K562 (cell line): ENCODE measurements at regions not wholly inside any gene's neighbourhood (a gene's known extent, or its start where the extent isn't known, plus 50 kb on each side); places are given as distances from the start of the nearest gene placed in this dataset.
A peak's percentile ranks its signal among the peaks of the same experiment; 100 is the strongest.

Source experiments
- ATAC-seq: fragments of 200-7000 bp; cut with Tn5 transposase; 3 replicates; pipeline ENCODE4 v1.9.1; 2020; ENCODE audit warnings: moderate library complexity
- BruUV-seq: library from RNA; stranded (reverse); fragments of 400-500 nt; replicated peaks from 2 replicates; lab custom pipeline; 2021; lab: Mats Ljungman, UMichigan
- CTCF ChIA-PET: fragments of 300-600 bp; formaldehyde crosslinking; extraction: SDS; loops from one replicate; lab custom pipeline; 2021; ENCODE audit warnings: low intra/inter-chr PET ratio; lab: Yijun Ruan, JAX
- POLR2A ChIA-PET: fragments of 300-600, 350-650 bp; sonication (Branson Sonifier 250); formaldehyde crosslinking; extraction: SDS; loops from one replicate; lab custom pipeline; 2021; ENCODE audit warnings: antibody characterized with exemption, inconsistent platforms; lab: Yijun Ruan, JAX
- DNase-seq, 4 experiments: peaks; one replicate each; pipeline versions ENCODE4 v3.0.0 to v3.0.0-alpha.2; 2011 to 2018; ENCODE audit warnings: low spot score in 3 of 4, mixed read lengths in 3 of 4; ENCODE audit errors: extremely low read depth in 1 of 4
- FAIRE-seq: peaks from 2 replicates; lab custom pipeline; 2011; peaks lifted over from hg19 to GRCh38; lab: Jason Lieb, UNC
- H2AFZ ChIP-seq: 2 replicates; pipeline ENCODE4 v1.6.0; 2011; ENCODE audit warnings: low read depth, low read length, control low read depth, inconsistent platforms
- H3K27ac ChIP-seq: fragments of 200-600 bp; 3 replicates; pipeline ENCODE4 v1.8.0; 2011; ENCODE audit warnings: low read depth, mild to moderate bottlenecking, control low read depth, inconsistent platforms, low read length, moderate library complexity, mixed read lengths; ENCODE audit errors: extremely low read depth
- H3K27me3 ChIP-seq, 2 experiments: fragments of 300-600 bp in 1 of 2; 2 replicates in 1 of 2; 3 replicates in 1 of 2; pipeline versions ENCODE4 v1.6.0 to v1.8.0; 2011; ENCODE audit warnings: inconsistent platforms in 2 of 2, low read length in 2 of 2, mild to moderate bottlenecking in 1 of 2, mixed read lengths in 1 of 2, moderate library complexity in 1 of 2; ENCODE audit not compliant: control insufficient read depth in 2 of 2, insufficient read depth in 2 of 2
- H3K36me3 ChIP-seq: fragments of 300-600 bp; 3 replicates; pipeline ENCODE4 v1.8.0; 2011; ENCODE audit warnings: mild to moderate bottlenecking, low read length, inconsistent platforms; ENCODE audit not compliant: control insufficient read depth, insufficient read depth
- H3K4me1 ChIP-seq, 2 experiments: fragments of 200-600 bp in 1 of 2; replicated peaks in 1 of 2; 2 replicates in 1 of 2; 3 replicates in 1 of 2; pipeline versions ENCODE4 v1.5.1 to v1.8.0; 2011; ENCODE audit warnings: inconsistent platforms in 2 of 2, low read length in 2 of 2, mild to moderate bottlenecking in 1 of 2, mixed read lengths in 1 of 2, moderate library complexity in 1 of 2; ENCODE audit not compliant: control insufficient read depth in 2 of 2, insufficient read depth in 2 of 2
- H3K4me2 ChIP-seq: 2 replicates; pipeline ENCODE4 v1.6.1; 2011; ENCODE audit warnings: low read length, control low read depth, inconsistent platforms, mixed read lengths; ENCODE audit not compliant: insufficient read depth
- H3K4me3 ChIP-seq: fragments of 200-600 bp; sonication (generic), shearing (Covaris generic); 2 replicates; pipeline ENCODE4 v1.5.1; 2016; ENCODE audit warnings: control low read depth, inconsistent platforms
- H3K79me2 ChIP-seq: fragments of 200-600 bp; 3 replicates; pipeline ENCODE4 v1.8.0; 2011; ENCODE audit warnings: low read length, inconsistent platforms; ENCODE audit not compliant: control insufficient read depth, insufficient read depth
- H3K9ac ChIP-seq, 2 experiments: 2 replicates each; pipeline versions ENCODE4 v1.6.0 to v1.6.1; 2011; ENCODE audit warnings: low read depth in 2 of 2, low read length in 2 of 2, control low read depth in 1 of 2, inconsistent platforms in 1 of 2, mild to moderate bottlenecking in 1 of 2, mixed read lengths in 1 of 2; ENCODE audit not compliant: insufficient read depth in 1 of 2
- H3K9me1 ChIP-seq: one replicate; pipeline ENCODE4 v1.6.0; 2011; ENCODE audit warnings: inconsistent platforms, mild to moderate bottlenecking, low read length, moderate library complexity; ENCODE audit not compliant: control insufficient read depth, insufficient read depth
- H3K9me3 ChIP-seq: replicated peaks from 2 replicates; pipeline ENCODE4 v1.5.1; 2011; ENCODE audit warnings: low read depth, low read length, inconsistent platforms; ENCODE audit not compliant: control insufficient read depth, insufficient read depth
- H4K20me1 ChIP-seq: replicated peaks from 2 replicates; pipeline ENCODE4 v1.6.1; 2011; ENCODE audit warnings: low read length, inconsistent platforms, mixed read lengths; ENCODE audit not compliant: control insufficient read depth, insufficient read depth
- FOXK1 ChIP-seq: sonication (generic); formaldehyde crosslinking; IDR thresholded peaks from 2 replicates; pipeline ENCODE4 v1.8.0; 2022; ENCODE audit warnings: missing genetic modification reagents, mild to moderate bottlenecking, borderline replicate concordance
- GABPA ChIP-seq: fragments of 200-800 bp; sonication (Bioruptor generic); conservative IDR thresholded peaks from 2 replicates; pipeline ENCODE4 v1.6.1; 2016; ENCODE audit warnings: low read depth, missing genetic modification characterization, missing compliant biosample characterization
- HMGN3 ChIP-seq: IDR thresholded peaks from 2 replicates; pipeline ENCODE4 v1.6.1; 2011; ENCODE audit warnings: borderline replicate concordance, low read depth, mild to moderate bottlenecking, mixed read lengths, low read length; ENCODE audit not compliant: insufficient read length; ENCODE audit errors: extremely low read depth
- ZNF24 ChIP-seq: fragments of 450-650 bp; IDR thresholded peaks from 2 replicates; pipeline ENCODE4 v1.6.1; 2016
- ZNF589 ChIP-seq: fragments of 200-800 bp; sonication (Bioruptor generic); IDR thresholded peaks from 2 replicates; pipeline ENCODE4 v1.6.1; 2016; ENCODE audit warnings: low read depth, missing genetic modification characterization, missing compliant biosample characterization
- WGBS: fragments of 100-300 bp; shearing (Covaris generic); methylation state at CpG from one replicate; pipeline ENCODE4 v1.1.6; 2016; ENCODE audit warnings: low coverage, mixed read lengths; ENCODE audit not compliant: insufficient coverage; ENCODE audit errors: missing lambda C conversion rate; 5-methylcytosine and 5-hydroxymethylcytosine counted together
- in situ Hi-C: fragments of 300-500 bp; cut with MboI; formaldehyde crosslinking; loops from 4 replicates; pipeline ENCODE4 v1.15.0; 2018; ENCODE audit warnings: inconsistent platforms, mixed read lengths
- intact Hi-C: fragments of 100-400 bp; cut with micrococcal nuclease; formaldehyde crosslinking; loops from 2 replicates; pipeline ENCODE4 v1.14.2; 2022
- TF ChIP-seq, protein P1 (sequence below): fragments of 200-800 bp; sonication (Bioruptor generic); IDR thresholded peaks from 2 replicates; pipeline ENCODE4 v1.6.1; 2016; ENCODE audit warnings: missing genetic modification characterization, missing compliant biosample characterization

DNA sequence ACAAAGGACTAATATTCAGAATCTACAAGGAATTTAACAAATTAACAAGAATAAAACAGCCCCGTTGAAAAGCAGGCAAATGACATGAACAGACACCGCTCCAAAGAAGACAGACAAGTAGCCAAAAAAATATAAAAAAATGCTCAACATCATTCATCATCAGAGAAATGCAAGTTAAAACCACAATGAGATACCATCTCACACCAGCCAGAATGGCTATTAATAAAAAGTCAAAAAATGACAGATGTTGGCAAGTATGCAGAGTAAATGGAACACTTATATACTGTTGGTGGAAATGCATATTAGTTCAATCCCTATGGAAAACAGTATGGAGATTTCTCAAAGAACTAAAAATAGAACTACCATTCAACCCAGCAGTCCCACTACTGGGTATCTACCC is 302.7 kb upstream of the RGMB start (continued):
- TF ChIP-seq FOXK1, result no peak
- TF ChIP-seq HMGN3, result no peak
- no peak for TF ChIP-seq ZNF589 (CRISPR knock-in tag)
- no peak for TF ChIP-seq ZNF24
- TF ChIP-seq, all 486 proteins: peak for 0

DNA sequence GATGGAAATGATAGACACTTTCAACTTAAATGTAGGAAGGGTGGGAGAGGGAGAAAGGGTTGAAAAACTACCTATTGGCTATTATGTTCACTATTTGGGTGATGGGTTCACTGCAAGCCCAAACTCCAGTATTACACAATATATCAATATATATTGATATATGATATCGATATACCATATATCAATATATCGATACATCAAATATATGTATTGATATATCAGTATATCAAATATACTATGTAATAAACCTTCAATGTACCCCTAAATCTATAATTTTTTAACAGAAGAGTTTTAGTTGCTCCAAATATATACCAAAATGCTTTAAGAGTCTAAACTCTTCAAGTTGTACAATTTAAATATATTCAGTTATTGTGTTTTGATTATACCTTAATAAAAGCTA is 302.0 kb upstream of the RGMB start:
- ChIA-PET CTCF (no interaction called here), POLR2A (no interaction called here)
- H3K4me1 ChIP-seq, result no peaks in the 10 kb centered on the region
- no peak overlapping the region for H3K27ac ChIP-seq
- no TSS peak for BruUV-seq
- in situ Hi-C loops (no loop called here), intact Hi-C loops (no loop called here)
- FAIRE-seq (no peak), DNase-seq (no peak), ATAC-seq (no peak)
- H3K9me3 ChIP-seq, result no peaks in the 10 kb centered on the region
- H3K27me3 ChIP-seq, result no peaks in the 10 kb centered on the region
- H4K20me1 ChIP-seq, result no peaks in the 10 kb centered on the region
- H3K4me3 ChIP-seq, result no peak overlapping the region
- no peaks in the 10 kb centered on the region for H3K79me2 ChIP-seq
- H3K4me2 ChIP-seq, result no peak overlapping the region
- no peaks in the 10 kb centered on the region for H3K9me1 ChIP-seq
- no peaks in the 10 kb centered on the region for H3K36me3 ChIP-seq
- 5% methylated on average over 2 of the region's 2 CpGs for WGBS
- no peak overlapping the region for H2AFZ ChIP-seq
- no peak overlapping the region for H3K9ac ChIP-seq
- no peak for TF ChIP-seq GABPA (tag)
- TF ChIP-seq, protein P1, sequence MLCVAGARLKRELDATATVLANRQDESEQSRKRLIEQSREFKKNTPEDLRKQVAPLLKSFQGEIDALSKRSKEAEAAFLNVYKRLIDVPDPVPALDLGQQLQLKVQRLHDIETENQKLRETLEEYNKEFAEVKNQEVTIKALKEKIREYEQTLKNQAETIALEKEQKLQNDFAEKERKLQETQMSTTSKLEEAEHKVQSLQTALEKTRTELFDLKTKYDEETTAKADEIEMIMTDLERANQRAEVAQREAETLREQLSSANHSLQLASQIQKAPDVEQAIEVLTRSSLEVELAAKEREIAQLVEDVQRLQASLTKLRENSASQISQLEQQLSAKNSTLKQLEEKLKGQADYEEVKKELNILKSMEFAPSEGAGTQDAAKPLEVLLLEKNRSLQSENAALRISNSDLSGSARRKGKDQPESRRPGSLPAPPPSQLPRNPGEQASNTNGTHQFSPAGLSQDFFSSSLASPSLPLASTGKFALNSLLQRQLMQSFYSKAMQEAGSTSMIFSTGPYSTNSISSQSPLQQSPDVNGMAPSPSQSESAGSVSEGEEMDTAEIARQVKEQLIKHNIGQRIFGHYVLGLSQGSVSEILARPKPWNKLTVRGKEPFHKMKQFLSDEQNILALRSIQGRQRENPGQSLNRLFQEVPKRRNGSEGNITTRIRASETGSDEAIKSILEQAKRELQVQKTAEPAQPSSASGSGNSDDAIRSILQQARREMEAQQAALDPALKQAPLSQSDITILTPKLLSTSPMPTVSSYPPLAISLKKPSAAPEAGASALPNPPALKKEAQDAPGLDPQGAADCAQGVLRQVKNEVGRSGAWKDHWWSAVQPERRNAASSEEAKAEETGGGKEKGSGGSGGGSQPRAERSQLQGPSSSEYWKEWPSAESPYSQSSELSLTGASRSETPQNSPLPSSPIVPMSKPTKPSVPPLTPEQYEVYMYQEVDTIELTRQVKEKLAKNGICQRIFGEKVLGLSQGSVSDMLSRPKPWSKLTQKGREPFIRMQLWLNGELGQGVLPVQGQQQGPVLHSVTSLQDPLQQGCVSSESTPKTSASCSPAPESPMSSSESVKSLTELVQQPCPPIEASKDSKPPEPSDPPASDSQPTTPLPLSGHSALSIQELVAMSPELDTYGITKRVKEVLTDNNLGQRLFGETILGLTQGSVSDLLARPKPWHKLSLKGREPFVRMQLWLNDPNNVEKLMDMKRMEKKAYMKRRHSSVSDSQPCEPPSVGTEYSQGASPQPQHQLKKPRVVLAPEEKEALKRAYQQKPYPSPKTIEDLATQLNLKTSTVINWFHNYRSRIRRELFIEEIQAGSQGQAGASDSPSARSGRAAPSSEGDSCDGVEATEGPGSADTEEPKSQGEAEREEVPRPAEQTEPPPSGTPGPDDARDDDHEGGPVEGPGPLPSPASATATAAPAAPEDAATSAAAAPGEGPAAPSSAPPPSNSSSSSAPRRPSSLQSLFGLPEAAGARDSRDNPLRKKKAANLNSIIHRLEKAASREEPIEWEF (CRISPR knock-in tag), result peak; percentile 97
